ENCODE measurements at regions not wholly inside any gene's neighbourhood (a gene's known extent, or its start where the extent isn't known, plus 50 kb on each side); places are given as distances from the start of the nearest gene placed in this dataset.

GRCh38 chr12:116482859-116483258, 76.3 kb upstream of the MAP1LC3B2 start:
- no peak for DNase-seq (ENCODE audit: low read depth in 2 of 2)

GRCh38 chr12:116483959-116484750, 75.0 kb upstream of the MAP1LC3B2 start:
- no peak for DNase-seq (ENCODE audit: low read depth in 2 of 2)

GRCh38 chr12:116484807-116485206, 74.4 kb upstream of the MAP1LC3B2 start:
- no peak for DNase-seq (ENCODE audit: low read depth in 2 of 2)

- no peak for DNase-seq (ENCODE audit: low read depth in 2 of 2)
These were observed 70.1 kb upstream of the MAP1LC3B2 start for GRCh38 chr12:116489116-116489515.

GRCh38 chr12:116490471-116490870, 68.7 kb upstream of the MAP1LC3B2 start:
- no peak for DNase-seq (ENCODE audit: low read depth in 2 of 2)

- no peak for DNase-seq (ENCODE audit: low read depth in 2 of 2)
These were observed 66.4 kb upstream of the MAP1LC3B2 start for GRCh38 chr12:116492703-116493324.

GRCh38 chr12:116495260-116495659, 63.9 kb upstream of the MAP1LC3B2 start:
- DNase-seq (ENCODE audit: low read depth in 2 of 2) = no peak

- no peak for DNase-seq (ENCODE audit: low read depth in 2 of 2)
These were observed 62.1 kb upstream of the MAP1LC3B2 start for GRCh38 chr12:116497051-116497591.

- no peak for DNase-seq (ENCODE audit: low read depth in 2 of 2)
These were observed 60.7 kb upstream of the MAP1LC3B2 start for GRCh38 chr12:116498471-116498870.

- no peak for DNase-seq (ENCODE audit: low read depth in 2 of 2)
These were observed 56.9 kb upstream of the MAP1LC3B2 start for GRCh38 chr12:116502141-116502725.

GRCh38 chr12:116502989-116503496, 56.1 kb upstream of the MAP1LC3B2 start:
- no peak for DNase-seq (ENCODE audit: low read depth in 2 of 2)

- no peak for DNase-seq (ENCODE audit: low read depth in 2 of 2)
These were observed 54.7 kb upstream of the MAP1LC3B2 start for GRCh38 chr12:116504438-116504837.

- DNase-seq (ENCODE audit: low read depth in 2 of 2) = no peak
These were observed 52.5 kb upstream of the MAP1LC3B2 start for GRCh38 chr12:116506697-116507064.

GRCh38 chr12:116508145-116509121, 50.7 kb upstream of the MAP1LC3B2 start:
- DNase-seq (ENCODE audit: low read depth in 2 of 2) = peak in 1 of 2 donors; percentile 17
